ENCODE measurements at regions not wholly inside any gene's neighbourhood (a gene's known extent, or its start where the extent isn't known, plus 50 kb on each side); places are given as distances from the start of the nearest gene placed in this dataset.
A peak's percentile ranks its signal among the peaks of the same experiment; 100 is the strongest.

DNA sequence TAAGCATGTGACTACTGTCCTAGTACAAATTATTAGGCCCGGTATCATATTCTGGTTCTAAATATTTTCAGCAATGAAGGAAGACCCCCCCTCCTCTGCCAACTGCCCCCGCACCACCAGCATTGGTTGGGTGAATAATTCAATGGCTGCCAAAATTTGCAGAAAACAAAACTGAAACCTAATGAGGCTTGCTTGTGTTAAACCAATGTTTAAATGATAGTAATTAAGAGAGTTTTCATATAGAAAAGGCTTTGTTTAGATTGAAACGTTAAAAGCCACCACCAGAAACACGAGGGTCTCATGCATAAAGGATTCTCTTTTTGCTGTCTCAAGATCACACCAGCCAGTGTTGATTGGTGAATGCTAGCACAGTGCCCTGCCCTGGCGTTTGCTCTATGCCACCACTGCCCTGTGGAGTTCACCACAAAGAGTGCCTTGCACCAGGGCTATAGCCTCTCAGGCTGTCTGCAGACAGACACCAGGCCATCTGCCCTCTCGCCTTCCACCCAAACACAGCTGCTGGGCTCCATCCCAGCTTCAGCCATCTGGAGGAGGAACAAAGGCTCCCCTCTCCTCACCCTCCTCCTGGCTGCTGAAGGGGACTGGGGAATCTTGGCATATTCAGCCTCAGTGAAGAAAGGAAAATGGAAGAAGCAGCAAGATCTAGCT is 200.3 kb upstream of the PFN2 start:
- Histone ChIP-seq H3K4me3 (no peak overlapping the region), H3K4me1 (peaks cover 0 to 15% (median 0%) of the 10 kb centered on the region in 4 donors), H3K27me3 (no peaks in the 10 kb centered on the region), H3K36me3 (no peaks in the 10 kb centered on the region), H3K27ac (no peak overlapping the region), H3K9me3 (no peaks in the 10 kb centered on the region)
- DNase-seq = no peak
- intact Hi-C loops (cut with DNase I; ENCODE audit: low total_unique reads) = no loop called here
- TF ChIP-seq, protein P1, sequence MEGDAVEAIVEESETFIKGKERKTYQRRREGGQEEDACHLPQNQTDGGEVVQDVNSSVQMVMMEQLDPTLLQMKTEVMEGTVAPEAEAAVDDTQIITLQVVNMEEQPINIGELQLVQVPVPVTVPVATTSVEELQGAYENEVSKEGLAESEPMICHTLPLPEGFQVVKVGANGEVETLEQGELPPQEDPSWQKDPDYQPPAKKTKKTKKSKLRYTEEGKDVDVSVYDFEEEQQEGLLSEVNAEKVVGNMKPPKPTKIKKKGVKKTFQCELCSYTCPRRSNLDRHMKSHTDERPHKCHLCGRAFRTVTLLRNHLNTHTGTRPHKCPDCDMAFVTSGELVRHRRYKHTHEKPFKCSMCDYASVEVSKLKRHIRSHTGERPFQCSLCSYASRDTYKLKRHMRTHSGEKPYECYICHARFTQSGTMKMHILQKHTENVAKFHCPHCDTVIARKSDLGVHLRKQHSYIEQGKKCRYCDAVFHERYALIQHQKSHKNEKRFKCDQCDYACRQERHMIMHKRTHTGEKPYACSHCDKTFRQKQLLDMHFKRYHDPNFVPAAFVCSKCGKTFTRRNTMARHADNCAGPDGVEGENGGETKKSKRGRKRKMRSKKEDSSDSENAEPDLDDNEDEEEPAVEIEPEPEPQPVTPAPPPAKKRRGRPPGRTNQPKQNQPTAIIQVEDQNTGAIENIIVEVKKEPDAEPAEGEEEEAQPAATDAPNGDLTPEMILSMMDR (IDR thresholded peaks at IDR 0.05) = no peak

DNA sequence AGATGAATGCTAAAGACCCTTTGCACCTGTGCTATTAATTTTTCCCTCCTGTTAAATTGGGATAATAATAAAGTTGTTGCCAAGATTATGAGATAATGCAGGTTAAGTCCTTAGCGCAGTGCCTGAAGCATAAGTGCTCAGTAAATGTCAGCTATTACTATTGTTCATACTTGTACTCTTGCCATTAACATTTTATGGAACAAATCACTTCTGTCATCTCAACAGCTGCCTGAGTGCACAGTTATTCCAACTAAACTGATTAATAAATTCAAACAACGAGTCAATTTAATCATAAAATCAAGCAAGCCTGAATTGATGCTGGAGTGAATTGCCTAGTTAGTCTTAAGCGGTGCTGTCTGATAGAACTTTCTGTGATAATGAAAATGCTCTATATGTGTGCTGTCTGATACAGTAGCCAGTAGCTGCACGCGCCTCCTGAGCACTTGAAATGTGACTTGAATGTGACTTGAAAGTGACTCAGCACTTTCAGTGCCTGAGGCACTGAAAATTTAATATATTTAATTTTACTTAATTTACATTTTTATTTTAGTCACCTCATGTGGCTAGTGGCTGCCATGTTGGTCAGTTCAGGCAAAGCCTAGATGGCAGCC is 198.7 kb upstream of the PFN2 start:
- no peak overlapping the region for H3K4me3 ChIP-seq
- TF ChIP-seq, protein P1 (IDR thresholded peaks at IDR 0.05) = no peak
- intact Hi-C loops (cut with DNase I; ENCODE audit: low total_unique reads) = no loop called here
- no peak overlapping the region for H3K27ac ChIP-seq
- H3K4me1 ChIP-seq = peaks cover 0 to 15% (median 0%) of the 10 kb centered on the region in 4 donors
- H3K36me3 ChIP-seq = no peaks in the 10 kb centered on the region
- H3K9me3 ChIP-seq = no peaks in the 10 kb centered on the region
- H3K27me3 ChIP-seq = no peaks in the 10 kb centered on the region
- no peak for DNase-seq

DNA sequence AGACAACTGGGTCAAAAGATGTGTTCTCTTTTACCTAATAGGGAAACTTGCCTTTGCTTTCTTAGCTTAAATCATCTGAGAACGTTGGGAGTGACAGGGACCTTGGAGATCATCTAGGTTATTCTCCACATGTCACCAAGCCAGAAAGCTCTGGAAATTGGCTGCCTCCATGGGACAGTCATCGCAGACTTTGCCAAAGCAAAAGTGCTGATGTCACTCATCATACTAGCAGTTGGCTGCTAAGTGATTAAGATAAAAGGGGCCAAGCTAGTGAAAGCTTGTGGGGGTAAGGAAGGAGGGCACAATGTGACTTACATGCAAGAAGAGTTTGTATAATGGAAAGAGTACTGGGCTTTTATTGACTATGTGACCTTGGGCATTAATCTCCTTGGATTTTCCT is 198.0 kb upstream of the PFN2 start:
- no peaks in the 10 kb centered on the region for H3K27me3 ChIP-seq
- peaks cover 0 to 15% (median 0%) of the 10 kb centered on the region in 4 donors for H3K4me1 ChIP-seq
- no peak overlapping the region for H3K4me3 ChIP-seq
- H3K36me3 ChIP-seq = no peaks in the 10 kb centered on the region
- TF ChIP-seq, protein P1 (IDR thresholded peaks at IDR 0.05) = no peak
- peak in 1 of 2 donors; percentile 41 for DNase-seq
- H3K9me3 ChIP-seq = no peaks in the 10 kb centered on the region
- no peak overlapping the region for H3K27ac ChIP-seq
- intact Hi-C loops (cut with DNase I; ENCODE audit: low total_unique reads) = no loop called here

DNA sequence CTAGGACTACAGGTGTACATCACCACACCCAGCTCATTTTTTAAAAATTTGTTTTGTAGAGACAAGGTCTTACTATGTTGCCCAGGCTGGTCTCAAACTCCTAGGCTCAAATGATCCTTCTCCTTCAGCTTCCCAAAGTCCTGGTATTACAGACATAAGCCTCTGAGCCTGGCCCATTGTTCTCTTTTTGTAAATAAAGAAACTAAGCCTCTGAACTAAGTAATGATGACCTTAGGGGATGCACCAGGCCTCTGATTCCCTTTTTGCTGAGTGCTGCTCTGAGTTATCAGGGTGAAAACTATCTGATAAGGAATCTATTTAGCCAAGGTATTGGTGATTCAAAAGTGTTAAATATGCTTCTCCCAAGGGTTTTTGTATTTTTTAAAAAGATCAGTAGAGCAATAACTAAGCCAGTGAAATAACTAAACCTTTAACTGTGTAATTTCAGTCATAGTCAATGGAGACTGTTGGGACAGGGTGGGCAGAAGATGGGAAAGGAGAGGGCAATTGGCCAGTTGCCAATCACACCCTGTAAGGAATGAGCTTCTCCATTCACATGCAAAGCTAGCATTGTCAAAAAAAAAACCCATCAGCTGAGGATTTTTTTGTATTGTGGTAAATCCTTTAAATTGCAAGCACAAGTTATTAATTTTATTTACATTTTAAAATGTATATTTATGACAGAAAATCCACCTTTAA is 194.8 kb upstream of the PFN2 start:
- intact Hi-C loops (cut with DNase I; ENCODE audit: low total_unique reads) = no loop called here

DNA sequence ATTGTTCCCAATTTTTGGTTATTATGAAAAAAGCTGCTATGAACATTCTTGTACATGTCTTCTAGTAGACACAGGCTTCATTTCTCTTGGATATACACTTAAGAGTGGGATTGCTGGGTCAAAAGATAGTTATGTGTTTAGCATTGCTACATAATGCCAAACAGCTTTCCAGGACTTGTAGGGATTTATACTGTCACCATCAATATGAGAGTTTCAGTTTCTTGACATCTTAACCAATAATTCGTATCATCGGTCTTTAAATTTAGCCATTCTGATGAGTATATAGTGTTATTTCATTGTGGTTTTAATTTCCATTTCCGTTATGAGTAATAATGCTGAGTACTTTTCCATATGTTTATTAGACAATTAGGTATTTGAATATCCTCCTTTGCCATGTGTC is 190.3 kb upstream of the PFN2 start:
- Histone ChIP-seq H3K27ac (no peak overlapping the region), H3K27me3 (no peaks in the 10 kb centered on the region), H3K4me1 (no peaks in the 10 kb centered on the region), H3K4me3 (no peak overlapping the region), H3K9me3 (no peaks in the 10 kb centered on the region), H3K36me3 (no peaks in the 10 kb centered on the region)
- intact Hi-C loops (cut with DNase I; ENCODE audit: low total_unique reads) = no loop called here
- DNase-seq = no peak
- TF ChIP-seq, protein P1 (IDR thresholded peaks at IDR 0.05) = no peak

More for the DNA sequence above, 194.8 kb upstream of the PFN2 start:
- H3K27ac ChIP-seq = no peak overlapping the region
- no peak for DNase-seq
- H3K4me3 ChIP-seq = no peak overlapping the region
- H3K36me3 ChIP-seq = no peaks in the 10 kb centered on the region
- no peaks in the 10 kb centered on the region for H3K27me3 ChIP-seq
- TF ChIP-seq, protein P1 (IDR thresholded peaks at IDR 0.05) = no peak
- no peaks in the 10 kb centered on the region for H3K9me3 ChIP-seq
- peaks cover 0 to 8% (median 0%) of the 10 kb centered on the region in 4 donors for H3K4me1 ChIP-seq
